Stimulated activated CD4-positive, alpha-beta T cell treated with anti-CD3 and anti-CD28 coated beads, Interleukin-15, amount 100 ng/mL, for 48 hours (primary cell): ENCODE measurements at regions not wholly inside any gene's neighbourhood (a gene's known extent, or its start where the extent isn't known, plus 50 kb on each side); places are given as distances from the start of the nearest gene placed in this dataset.

Experiments
- DNase-seq, 2 donors: peaks; one replicate each; pipeline ENCODE4 v3.0.0-alpha.2; 2020; ENCODE audit warnings: low read depth in 2 of 2

- DNase-seq, result no peak
Measured at GRCh38 chr1:4366091-4366490, 288.3 kb upstream of the AJAP1 start.

- no peak for DNase-seq
Measured at GRCh38 chr1:4367230-4367777, 287.1 kb upstream of the AJAP1 start.

GRCh38 chr1:4369335-4369734 is 285.1 kb upstream of the AJAP1 start:
- DNase-seq, result no peak

GRCh38 chr1:4371849-4372248 is 282.6 kb upstream of the AJAP1 start:
- DNase-seq, result no peak

- DNase-seq, result no peak
Measured at GRCh38 chr1:4375812-4376211, 278.6 kb upstream of the AJAP1 start.

GRCh38 chr1:4379451-4380175 is 274.8 kb upstream of the AJAP1 start:
- DNase-seq, result no peak

- no peak for DNase-seq
Measured at GRCh38 chr1:4380564-4381168, 273.7 kb upstream of the AJAP1 start.

- DNase-seq, result no peak
Measured at GRCh38 chr1:4393191-4393590, 261.2 kb upstream of the AJAP1 start.

GRCh38 chr1:4394366-4394765 is 260.0 kb upstream of the AJAP1 start:
- no peak for DNase-seq

GRCh38 chr1:4395158-4395557 is 259.3 kb upstream of the AJAP1 start:
- DNase-seq, result no peak

GRCh38 chr1:4395676-4396075 is 258.7 kb upstream of the AJAP1 start:
- DNase-seq, result no peak

GRCh38 chr1:4396551-4396950 is 257.9 kb upstream of the AJAP1 start:
- DNase-seq, result no peak

GRCh38 chr1:4397196-4397595 is 257.2 kb upstream of the AJAP1 start:
- DNase-seq, result no peak

GRCh38 chr1:4402032-4402431 is 252.4 kb upstream of the AJAP1 start:
- DNase-seq, result no peak

- DNase-seq, result no peak
Measured at GRCh38 chr1:4404854-4405590, 249.4 kb upstream of the AJAP1 start.

GRCh38 chr1:4407851-4408250 is 246.6 kb upstream of the AJAP1 start:
- DNase-seq, result no peak

GRCh38 chr1:4408380-4408779 is 246.0 kb upstream of the AJAP1 start:
- no peak for DNase-seq

GRCh38 chr1:4411862-4412261 is 242.5 kb upstream of the AJAP1 start:
- no peak for DNase-seq

- no peak for DNase-seq
Measured at GRCh38 chr1:4415476-4415875, 238.9 kb upstream of the AJAP1 start.

GRCh38 chr1:4416189-4416588 is 238.2 kb upstream of the AJAP1 start:
- DNase-seq, result no peak

- no peak for DNase-seq
Measured at GRCh38 chr1:4418021-4418420, 236.4 kb upstream of the AJAP1 start.

- no peak for DNase-seq
Measured at GRCh38 chr1:4421986-4422385, 232.4 kb upstream of the AJAP1 start.
